ENCODE measurements at regions not wholly inside any gene's neighbourhood (a gene's known extent, or its start where the extent isn't known, plus 50 kb on each side); places are given as distances from the start of the nearest gene placed in this dataset.
A peak's percentile ranks its signal among the peaks of the same experiment; 100 is the strongest.

- no TSS peak for BruUV-seq (replicated peaks)
- no peaks in the 10 kb centered on the region for H3K27me3 ChIP-seq (ENCODE audit: control insufficient read depth in 2 of 2, insufficient read depth in 2 of 2, low read length in 2 of 2)
- H3K27ac ChIP-seq (ENCODE audit: extremely low read depth, low read depth, low read length): no peak overlapping the region
- in situ Hi-C loops (cut with MboI) (no loop called here), intact Hi-C loops (cut with micrococcal nuclease) (no loop called here)
- ChIA-PET CTCF (ENCODE audit: low intra/inter-chr PET ratio) (no interaction called here), POLR2A (no interaction called here)
- H3K79me2 ChIP-seq (ENCODE audit: control insufficient read depth, insufficient read depth, low read length): no peaks in the 10 kb centered on the region
- no peaks in the 10 kb centered on the region for H3K36me3 ChIP-seq (ENCODE audit: control insufficient read depth, insufficient read depth, low read length)
- H3K9me1 ChIP-seq (ENCODE audit: control insufficient read depth, insufficient read depth, low read length): no peaks in the 10 kb centered on the region
- DNase-seq (ENCODE audit: extremely low read depth in 1 of 4, low spot score in 3 of 4) (peak in 2 of 4 experiments; percentile 4 to 8), FAIRE-seq (no peak), ATAC-seq (peak; percentile 81)
- peak overlapping the region; percentile 29; the same call in 1 of the 2 replicates for H3K4me2 ChIP-seq (ENCODE audit: insufficient read depth, low read length)
- 4% methylated on average over 11 of the region's 11 CpGs for WGBS (ENCODE audit: insufficient coverage, low coverage, missing lambda C conversion rate)
- H3K9me3 ChIP-seq (replicated peaks; ENCODE audit: control insufficient read depth, insufficient read depth, low read depth, low read length): no peaks in the 10 kb centered on the region
- H3K4me1 ChIP-seq (replicated peaks in 1 of 2; ENCODE audit: control insufficient read depth in 2 of 2, insufficient read depth in 2 of 2, low read length in 2 of 2): no peaks in the 10 kb centered on the region
- H4K20me1 ChIP-seq (replicated peaks; ENCODE audit: control insufficient read depth, insufficient read depth, low read length): no peaks in the 10 kb centered on the region
- peak overlapping the region; percentile 86 for H2AFZ ChIP-seq (ENCODE audit: low read depth, low read length)
- H3K4me3 ChIP-seq: no peak overlapping the region
- H3K9ac ChIP-seq (ENCODE audit: insufficient read depth in 1 of 2, low read depth in 2 of 2, low read length in 2 of 2): no peak overlapping the region
- TF ChIP-seq NR2C2 (CRISPR knock-in tag; IDR thresholded peaks at IDR 0.05) (no peak), NR2C2 (tag; IDR thresholded peaks at IDR 0.05) (peak; percentile 59; the same call in 1 of the 2 replicates), RAD21 (CRISPR knock-in tag; conservative IDR thresholded peaks at IDR 0.05 in 1 of 2, IDR thresholded peaks at IDR 0.05 in 1 of 2) (peak; percentile 31 to 46), RBM39 (optimal IDR thresholded peaks at IDR 0.05; ENCODE audit: low read depth, low read length) (no peak), MECOM (CRISPR knock-in tag; IDR thresholded peaks at IDR 0.05) (no peak), WHSC1 (IDR thresholded peaks at IDR 0.05; ENCODE audit: low read length) (no peak), CTBP1 (IDR thresholded peaks at IDR 0.05; ENCODE audit: borderline replicate concordance) (no peak), HSF4 (CRISPR knock-in tag; IDR thresholded peaks at IDR 0.05; ENCODE audit: borderline replicate concordance) (no peak), FOXK2 (conservative IDR thresholded peaks at IDR 0.05 in 1 of 2, IDR thresholded peaks at IDR 0.05 in 1 of 2; ENCODE audit: low read depth in 2 of 2) (peak; percentile 72 to 76; a peak in 3 of 4 replicates), ELF1 (tag; IDR thresholded peaks at IDR 0.05) (peak; percentile 50), GABPA (tag; conservative IDR thresholded peaks at IDR 0.05; ENCODE audit: low read depth) (peak; percentile 49; the same call in 1 of the 2 replicates), EGR1 (conservative IDR thresholded peaks at IDR 0.05) (no peak), ETV1 (tag; conservative IDR thresholded peaks at IDR 0.05; ENCODE audit: low read depth) (peak; percentile 22; the same call in 1 of the 2 replicates), USF2 (CRISPR knock-in tag; IDR thresholded peaks at IDR 0.05) (no peak), SUPT5H (IDR thresholded peaks at IDR 0.05) (no peak), ZNF3 (CRISPR knock-in tag; IDR thresholded peaks at IDR 0.05) (no peak), JUN (IDR thresholded peaks at IDR 0.05; ENCODE audit: borderline replicate concordance, low read depth, low read length) (no peak), JUN (CRISPR knock-in tag; IDR thresholded peaks at IDR 0.05; ENCODE audit: borderline replicate concordance) (no peak), L3MBTL2 (IDR thresholded peaks at IDR 0.05) (peak; percentile 36; the same call in 1 of the 2 replicates), MAFG (tag; conservative IDR thresholded peaks at IDR 0.05) (no peak), CTCF (IDR thresholded peaks at IDR 0.05 in 2 of 3, conservative IDR thresholded peaks at IDR 0.05 in 1 of 3; ENCODE audit: insufficient read depth in 2 of 3, low read depth in 1 of 3, low read length in 3 of 3) (peak in 1 of 3 experiments; percentile 24; a peak in 1 of 6 replicates)
Measured at GRCh38 chr3:159929171-159930141, 59.2 kb upstream of the IL12A start.
